OCI-M2 (cell line): ENCODE measurements at regions not wholly inside any gene's neighbourhood (a gene's known extent, or its start where the extent isn't known, plus 50 kb on each side); places are given as distances from the start of the nearest gene placed in this dataset.

Experiments used
- DNase-seq: peaks from one replicate; lab custom pipeline; 2025; ENCODE audit not compliant: unreplicated experiment; lab: John Stamatoyannopoulos, UW

GRCh38 chr7:86975449-86975848 lies 84.0 kb downstream of the ELAPOR2 start:
- DNase-seq = no peak

DNA sequence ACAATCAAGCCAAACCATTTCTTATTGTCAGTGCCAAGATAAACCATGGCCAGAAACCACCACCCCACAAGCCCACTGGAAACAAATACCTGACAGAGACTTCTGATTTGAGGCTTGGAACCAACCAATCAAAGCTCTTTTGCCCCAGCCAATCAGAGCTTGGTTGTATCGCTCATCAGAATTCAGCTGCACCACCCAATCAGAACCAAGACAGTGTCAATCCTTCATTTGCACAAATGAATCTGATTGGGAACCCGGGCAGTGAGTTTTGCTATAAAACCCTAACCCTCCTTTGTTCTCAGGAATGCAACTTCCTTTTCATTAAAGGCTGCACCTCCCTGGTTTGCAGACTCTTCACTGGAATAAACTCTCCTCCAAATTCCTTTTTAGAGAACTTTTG lies 87.4 kb downstream of the ELAPOR2 start:
- DNase-seq = no peak

- no peak for DNase-seq
Observed at GRCh38 chr7:86970986-86971385, 88.5 kb downstream of the ELAPOR2 start.

- no peak for DNase-seq
Observed at GRCh38 chr7:86970547-86970946, 88.9 kb downstream of the ELAPOR2 start.

DNA sequence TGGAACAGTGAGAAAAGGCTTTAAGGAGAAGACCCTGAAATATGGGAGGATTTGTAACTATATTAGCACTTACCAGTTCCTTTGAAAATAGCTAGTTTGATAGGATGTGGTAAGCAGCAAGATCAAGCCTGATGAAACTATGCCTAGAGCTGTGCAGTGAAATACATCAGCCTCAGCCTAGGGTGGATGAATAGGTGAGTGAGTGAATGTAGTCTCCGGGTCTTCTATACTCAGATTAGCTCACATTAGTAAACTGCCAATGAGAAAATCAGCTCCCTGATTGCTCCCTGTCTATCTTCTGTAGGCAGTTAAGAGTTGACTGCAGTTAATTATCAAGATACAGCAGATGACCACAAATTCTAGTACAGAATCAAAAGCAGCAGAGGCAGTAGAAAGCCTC lies 89.6 kb downstream of the ELAPOR2 start:
- DNase-seq = no peak

GRCh38 chr7:86968618-86969017 lies 90.8 kb downstream of the ELAPOR2 start:
- DNase-seq = no peak

- DNase-seq = no peak
Observed at GRCh38 chr7:86966916-86967315, 92.5 kb downstream of the ELAPOR2 start.

GRCh38 chr7:86965727-86966120 lies 93.7 kb downstream of the ELAPOR2 start:
- no peak for DNase-seq

DNA sequence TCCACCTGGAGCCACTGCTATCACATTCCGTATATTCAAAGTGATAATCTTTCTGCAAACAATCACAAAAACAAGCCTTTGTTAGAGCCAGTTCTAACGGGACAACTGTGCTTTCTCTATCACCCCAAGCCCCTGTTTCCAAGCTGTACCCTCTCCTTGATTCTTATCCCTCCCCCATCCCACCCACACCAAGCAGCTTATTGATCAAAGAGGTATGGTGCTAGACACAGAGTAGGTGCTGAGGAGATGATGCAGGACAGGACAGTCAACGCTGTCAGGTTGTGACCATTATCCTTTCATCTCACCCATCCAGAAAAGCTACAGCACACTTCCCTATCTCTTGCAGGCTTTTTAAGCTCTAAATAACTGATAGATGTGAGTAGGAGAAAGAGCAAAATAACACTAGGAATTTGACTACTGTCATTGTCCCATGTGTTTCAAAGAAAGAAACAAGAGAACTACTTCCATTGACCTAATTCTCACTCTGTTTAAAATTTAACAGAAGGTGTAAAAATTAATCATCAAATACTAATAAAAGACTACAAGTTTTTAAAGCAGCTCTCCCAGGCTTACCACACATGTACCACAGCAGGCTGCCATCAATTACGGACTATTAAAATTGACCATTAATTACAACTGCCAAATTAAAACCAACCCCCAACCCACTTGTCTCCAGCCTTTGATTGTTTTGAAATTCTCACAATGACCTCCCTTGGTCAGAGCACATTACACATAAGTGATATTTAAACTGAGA lies 94.3 kb downstream of the ELAPOR2 start:
- no peak for DNase-seq

DNA sequence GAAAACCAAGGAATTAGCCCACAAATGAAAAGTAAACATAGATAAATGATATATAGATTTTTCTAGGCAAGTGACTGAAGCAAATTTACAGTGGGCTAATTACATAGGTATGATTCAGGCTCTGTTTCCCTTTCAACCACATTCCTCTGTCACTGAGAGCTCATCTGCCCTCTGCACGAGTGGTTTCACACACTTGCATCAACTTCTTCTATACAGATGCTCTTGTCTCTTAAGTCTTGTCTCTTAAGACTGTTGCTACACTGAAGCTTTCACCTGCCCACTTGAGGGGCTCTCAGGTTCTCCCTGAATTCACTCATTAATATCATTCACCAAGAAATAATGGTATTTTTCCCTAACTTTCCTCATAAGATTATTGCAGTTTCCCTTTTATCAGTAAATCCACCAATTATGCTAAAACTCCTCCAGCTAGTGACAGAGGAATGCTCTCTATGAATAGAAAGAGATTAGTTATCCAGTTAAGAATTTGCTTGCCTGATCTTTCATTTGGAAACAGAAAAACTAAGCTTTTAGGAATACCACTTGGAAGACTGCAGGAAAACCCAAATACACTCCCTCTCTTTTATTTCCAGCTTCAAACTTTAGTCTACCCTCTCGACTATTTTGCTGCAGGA lies 95.7 kb downstream of the ELAPOR2 start:
- DNase-seq = no peak

- DNase-seq = no peak
Observed at GRCh38 chr7:86962623-86963022, 96.8 kb downstream of the ELAPOR2 start.

- DNase-seq = no peak
Observed at GRCh38 chr7:86961686-86962085, 97.8 kb downstream of the ELAPOR2 start.

DNA sequence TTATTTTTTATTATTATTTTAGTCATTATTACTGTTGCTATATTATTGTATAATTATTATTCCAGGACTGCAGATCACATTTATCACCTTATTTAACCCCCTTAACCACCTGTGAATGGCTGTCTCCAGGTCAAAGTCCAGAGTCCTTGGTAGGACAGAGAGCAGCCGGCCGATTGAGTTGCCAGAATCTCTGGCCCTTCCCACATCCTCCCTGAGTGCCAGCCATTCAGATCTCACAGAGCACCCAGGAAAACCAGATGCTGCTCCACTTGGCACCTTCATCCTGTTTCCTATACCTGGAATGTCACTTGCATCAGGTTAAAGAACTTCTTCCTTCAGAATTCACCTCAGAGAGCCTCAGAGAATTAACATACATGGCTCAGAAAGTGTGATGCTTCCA lies 101.1 kb downstream of the ELAPOR2 start:
- no peak for DNase-seq

- no peak for DNase-seq
Observed at GRCh38 chr7:86956567-86956966, 102.9 kb downstream of the ELAPOR2 start.

DNA sequence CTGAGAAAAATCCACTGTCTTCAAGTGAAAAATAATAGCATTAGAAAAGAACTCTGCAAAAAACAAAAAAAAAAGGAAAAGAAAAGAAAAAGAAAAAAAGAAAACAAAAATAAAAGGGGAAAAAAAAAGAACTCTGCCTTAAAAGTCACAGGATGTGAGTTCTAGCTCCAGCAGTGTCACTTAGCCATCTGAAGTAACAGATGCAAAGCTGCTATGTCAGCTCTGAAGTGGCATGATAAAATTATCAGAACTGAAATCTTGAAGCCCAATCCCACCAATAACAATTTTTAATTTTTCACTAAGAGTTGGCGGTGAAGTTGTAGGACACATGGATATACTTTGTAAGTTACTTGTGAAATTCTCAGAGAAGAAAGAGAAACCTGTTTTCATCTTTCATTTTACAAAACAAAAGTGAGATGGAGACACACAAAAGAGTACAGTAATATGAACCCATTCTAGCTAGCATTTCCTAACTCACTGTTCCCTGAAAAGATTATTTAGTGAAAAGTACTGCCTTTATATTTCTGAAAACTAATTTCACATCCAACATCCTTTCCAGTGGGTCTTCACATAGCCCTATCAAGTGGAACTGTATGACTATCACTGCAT lies 103.5 kb downstream of the ELAPOR2 start:
- no peak for DNase-seq

DNA sequence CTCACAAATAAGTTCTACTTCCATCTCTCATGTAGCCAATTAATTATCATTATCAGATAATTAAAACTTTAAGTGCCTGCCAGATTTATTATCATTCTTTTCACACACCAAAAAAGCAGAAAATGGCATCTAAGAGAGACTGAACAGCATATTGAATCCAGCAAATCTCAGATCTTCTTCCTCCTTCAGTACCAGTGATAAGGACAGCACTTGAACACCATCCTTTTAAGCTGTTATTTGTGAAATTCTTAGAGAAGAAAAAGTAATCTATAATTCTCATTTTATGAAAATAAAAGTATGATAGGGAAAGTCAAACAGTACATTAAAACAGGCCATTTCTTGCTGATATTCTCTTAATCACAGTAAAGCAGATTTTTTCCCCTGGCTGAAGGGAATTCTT lies 104.5 kb downstream of the ELAPOR2 start:
- DNase-seq = no peak

DNA sequence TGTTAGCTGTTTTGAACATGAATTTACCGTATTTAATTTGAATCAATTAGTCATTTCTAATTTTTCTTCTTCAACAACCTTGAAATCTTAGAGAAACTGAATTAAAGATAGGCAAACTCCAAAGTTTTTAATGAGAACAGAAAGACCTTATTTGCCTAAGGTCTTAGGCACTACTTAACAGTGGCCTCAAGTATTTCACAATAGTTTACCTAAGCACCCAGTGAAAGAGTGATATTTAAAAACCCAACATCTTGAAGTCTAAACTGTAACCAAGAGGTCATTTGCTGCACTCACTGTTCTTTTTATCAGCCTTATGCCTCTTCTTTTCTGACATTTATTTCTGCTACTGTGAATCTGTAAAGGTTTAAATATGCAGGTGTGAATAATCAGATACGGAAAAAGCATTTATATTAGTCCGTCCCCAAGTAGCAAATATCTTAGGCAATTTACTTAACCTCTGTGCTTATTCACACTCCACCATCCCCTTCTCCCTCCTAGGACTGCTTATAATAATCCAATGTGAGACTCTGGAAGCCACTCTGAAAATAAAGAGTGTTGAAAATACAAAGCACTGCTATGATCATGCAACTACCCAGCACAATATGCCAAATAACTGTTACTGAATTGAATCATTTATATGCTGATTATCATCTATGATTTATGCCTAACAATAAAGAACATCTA lies 105.7 kb downstream of the ELAPOR2 start:
- DNase-seq = no peak

DNA sequence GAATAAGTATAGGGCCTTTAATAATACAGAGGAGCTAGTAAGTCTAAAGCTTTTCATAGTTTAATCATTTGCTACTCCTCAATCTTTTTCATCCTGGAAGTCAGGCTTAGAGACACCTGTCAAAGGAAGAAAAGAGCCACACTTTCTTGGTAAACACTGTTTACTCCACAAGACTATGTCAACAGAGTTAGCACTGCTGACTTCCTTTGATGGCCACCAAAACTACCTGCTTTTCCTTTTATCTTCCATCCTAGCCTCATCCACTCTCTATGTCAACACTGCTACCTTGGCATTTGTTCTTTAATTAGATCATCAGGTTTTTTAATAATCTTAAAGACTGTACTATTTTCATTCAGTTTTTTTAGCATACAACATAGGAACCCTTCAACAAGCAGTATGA lies 106.2 kb downstream of the ELAPOR2 start:
- no peak for DNase-seq

DNA sequence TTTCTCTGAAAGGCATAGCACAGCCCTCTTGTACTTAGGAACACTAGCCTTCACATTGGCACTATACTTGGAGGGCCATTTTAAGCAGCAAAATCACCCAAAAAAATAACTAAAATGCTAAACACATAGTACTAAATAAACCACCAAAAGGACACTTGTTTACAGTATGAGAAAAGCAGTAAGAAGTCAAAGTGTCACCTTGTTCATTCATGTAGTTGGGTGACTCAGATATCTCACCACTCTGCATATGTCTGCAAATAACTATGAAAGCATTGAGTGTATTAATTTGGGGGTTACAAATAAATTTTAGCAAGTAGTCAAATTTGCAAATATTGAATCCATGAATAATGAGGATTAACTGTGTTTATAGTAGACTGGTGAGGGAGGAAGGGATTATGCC lies 107.6 kb downstream of the ELAPOR2 start:
- no peak for DNase-seq

DNA sequence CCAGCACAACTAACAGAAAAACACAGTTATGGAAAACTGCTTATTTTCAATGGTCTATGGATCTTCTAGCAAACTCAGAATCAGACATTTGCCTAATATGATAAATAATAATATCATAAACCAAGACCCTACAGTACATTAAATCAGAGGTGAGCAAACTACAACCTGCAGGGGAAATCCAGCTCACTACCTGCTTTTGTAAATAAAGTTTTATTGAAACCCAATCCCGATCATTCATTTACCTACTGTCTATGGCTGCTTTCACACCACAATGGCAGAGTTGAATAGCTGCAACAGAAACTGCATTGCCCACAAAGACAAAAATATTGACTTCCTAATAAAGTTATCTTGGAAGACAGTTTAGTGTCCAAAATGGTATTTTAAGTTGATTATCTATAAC lies 108.5 kb downstream of the ELAPOR2 start:
- DNase-seq = no peak

DNA sequence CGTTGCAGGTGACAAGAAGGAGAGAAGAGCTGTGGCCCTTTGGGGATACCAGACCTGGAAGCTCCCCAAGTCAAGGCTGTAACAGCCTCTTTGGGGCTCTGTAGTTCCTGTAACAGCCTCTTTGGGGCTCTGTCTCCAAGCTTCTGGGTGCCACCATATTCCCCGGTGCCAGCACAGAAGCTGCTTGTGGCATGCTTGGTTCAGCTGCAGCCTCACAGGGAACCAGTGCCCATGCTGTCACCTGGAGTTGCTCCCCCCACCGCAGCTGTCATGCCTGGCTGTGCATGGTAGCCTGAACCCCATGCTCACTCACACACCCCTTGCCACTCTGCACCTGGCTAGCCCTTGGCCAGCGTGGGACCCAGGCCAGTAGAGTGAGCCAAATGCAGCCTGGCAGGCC lies 109.1 kb downstream of the ELAPOR2 start:
- DNase-seq = no peak

GRCh38 chr7:86949779-86950260 lies 109.6 kb downstream of the ELAPOR2 start:
- no peak for DNase-seq
